Erythroblast (primary cell): ENCODE measurements at regions not wholly inside any gene's neighbourhood (a gene's known extent, or its start where the extent isn't known, plus 50 kb on each side); places are given as distances from the start of the nearest gene placed in this dataset.

Experiments used
- GATA1 ChIP-seq: IDR thresholded peaks from 2 replicates; pipeline ENCODE4 v1.6.1; 2011; ENCODE audit warnings: low read depth, mild to moderate bottlenecking, control low read depth, low read length, moderate library complexity
- POLR2A ChIP-seq: IDR thresholded peaks from 2 replicates; pipeline ENCODE4 v1.6.1; 2011; ENCODE audit warnings: mild to moderate bottlenecking, low read length

DNA sequence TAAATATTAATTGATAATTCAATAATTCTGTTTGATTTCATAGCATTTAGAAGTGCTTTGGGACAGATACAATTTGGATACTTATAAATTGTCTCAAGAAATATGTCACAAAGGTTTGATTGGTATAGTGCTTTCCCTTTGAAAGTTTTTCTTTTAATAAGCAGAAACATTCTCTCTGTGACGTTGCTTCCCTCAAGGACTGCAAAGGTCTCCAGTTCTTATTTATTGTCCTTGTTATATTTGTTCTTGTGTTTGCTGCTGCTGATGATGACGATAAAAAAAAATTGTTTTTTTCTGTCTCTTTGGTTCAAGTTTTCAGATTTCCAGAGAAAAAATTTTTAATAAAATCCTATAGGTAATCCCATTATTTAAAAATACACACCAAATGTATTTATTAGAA is 176.3 kb upstream of the CLEC14A start:
- TF ChIP-seq POLR2A (no peak), GATA1 (no peak)
